NCI-H2081 (cell line): ENCODE measurements at regions not wholly inside any gene's neighbourhood (a gene's known extent, or its start where the extent isn't known, plus 50 kb on each side); places are given as distances from the start of the nearest gene placed in this dataset.

Experiments used
- DNase-seq, 2 experiments: peaks; one replicate each; lab custom pipeline; 2025; lab: John Stamatoyannopoulos, UW

GRCh38 chr2:88832992-88833389 lies 141.5 kb downstream of the RPIA start:
- no peak for DNase-seq

DNA sequence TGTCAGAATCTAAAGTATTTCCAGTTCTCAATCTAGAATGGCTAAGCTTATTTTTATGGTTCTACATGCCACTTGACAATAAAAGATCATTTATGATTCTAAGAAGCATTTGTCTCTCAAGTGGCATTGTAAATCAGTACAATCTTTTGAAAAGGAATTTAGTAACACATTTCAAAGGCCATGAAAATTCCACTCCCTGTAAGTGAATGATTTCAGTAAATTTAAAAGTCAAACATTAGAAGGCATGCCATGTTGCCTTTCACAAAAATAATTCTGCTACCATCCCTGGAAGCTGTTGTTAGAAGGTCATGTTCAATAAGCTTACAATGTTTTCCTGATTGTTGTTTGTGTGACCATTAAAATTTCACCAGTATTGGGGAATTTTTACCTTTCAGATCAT lies 142.9 kb downstream of the RPIA start:
- no peak for DNase-seq

GRCh38 chr2:88834866-88835265 lies 143.4 kb downstream of the RPIA start:
- DNase-seq: no peak

- DNase-seq: no peak
Observed at GRCh38 chr2:88835726-88836125, 144.3 kb downstream of the RPIA start.

DNA sequence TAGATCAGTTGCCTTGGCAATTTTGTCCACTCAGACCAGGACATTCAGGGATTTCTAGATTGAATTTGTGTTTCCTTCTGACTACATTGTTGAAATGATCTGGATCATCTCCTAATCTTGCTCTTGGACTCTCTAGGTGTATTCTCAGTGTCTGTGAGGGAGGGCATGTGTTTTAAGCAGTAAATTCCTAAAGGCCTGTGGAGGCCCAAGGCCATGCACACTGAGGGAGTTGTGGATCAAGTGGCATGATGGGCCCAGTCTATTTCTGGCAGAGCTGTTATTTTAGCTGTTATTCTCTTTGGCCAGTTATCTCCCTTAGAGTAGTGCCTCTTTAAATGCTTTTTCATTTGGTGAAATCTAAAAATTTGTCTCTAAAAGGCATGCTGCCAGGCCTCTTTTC lies 144.9 kb downstream of the RPIA start:
- no peak for DNase-seq

DNA sequence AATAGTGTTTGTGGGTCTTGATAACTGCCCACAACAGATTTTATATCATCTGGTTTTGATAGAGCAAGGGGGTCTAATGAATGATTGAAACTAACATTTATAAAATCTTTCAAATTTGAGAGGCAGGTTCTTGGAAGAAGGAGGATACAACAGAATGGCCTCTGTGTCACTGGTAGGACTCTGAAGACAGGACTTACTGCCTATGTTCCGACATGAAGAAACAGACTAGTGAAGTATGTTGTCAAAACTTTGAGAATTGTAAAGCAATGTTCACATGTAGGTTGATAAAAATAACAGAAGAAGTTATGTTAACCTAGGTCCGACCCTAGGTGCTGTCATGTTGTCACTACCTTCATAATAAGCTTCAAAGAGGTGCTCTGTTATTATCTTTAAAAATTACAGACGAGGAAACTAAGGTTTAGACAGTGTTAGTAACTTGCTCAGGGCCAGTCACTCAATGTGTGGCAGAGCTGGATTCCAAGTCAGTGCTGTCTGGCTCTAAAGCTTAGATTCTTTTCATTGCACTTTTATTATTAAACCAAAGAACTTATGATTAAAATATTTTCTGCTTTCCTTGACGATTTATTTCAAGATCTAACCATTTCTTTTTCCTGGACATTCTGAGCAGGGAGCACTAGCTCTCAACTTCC lies 146.2 kb downstream of the RPIA start:
- no peak for DNase-seq

DNA sequence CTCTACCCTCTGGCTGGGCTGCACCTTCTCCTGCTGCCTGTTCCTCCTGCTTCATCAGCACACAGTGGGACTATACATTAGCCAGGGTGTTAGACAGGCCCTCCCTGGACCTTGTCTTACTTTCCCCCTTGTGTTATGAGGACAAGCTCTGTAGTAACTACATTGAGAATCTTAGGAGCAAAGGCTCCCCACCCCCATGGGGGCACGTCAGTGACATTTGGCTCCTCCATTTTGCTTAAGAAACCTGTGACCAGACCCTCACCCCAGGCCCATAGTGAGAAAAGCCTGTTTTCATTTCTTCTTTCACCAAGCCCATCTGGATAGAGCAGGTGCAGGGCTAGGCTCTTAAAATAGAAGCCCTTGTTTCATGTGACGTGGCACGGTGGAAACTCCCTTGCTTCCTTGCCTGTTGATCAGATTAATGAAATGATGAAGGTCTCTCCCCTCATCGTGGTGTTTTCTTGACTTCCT lies 146.7 kb downstream of the RPIA start:
- no peak for DNase-seq

DNA sequence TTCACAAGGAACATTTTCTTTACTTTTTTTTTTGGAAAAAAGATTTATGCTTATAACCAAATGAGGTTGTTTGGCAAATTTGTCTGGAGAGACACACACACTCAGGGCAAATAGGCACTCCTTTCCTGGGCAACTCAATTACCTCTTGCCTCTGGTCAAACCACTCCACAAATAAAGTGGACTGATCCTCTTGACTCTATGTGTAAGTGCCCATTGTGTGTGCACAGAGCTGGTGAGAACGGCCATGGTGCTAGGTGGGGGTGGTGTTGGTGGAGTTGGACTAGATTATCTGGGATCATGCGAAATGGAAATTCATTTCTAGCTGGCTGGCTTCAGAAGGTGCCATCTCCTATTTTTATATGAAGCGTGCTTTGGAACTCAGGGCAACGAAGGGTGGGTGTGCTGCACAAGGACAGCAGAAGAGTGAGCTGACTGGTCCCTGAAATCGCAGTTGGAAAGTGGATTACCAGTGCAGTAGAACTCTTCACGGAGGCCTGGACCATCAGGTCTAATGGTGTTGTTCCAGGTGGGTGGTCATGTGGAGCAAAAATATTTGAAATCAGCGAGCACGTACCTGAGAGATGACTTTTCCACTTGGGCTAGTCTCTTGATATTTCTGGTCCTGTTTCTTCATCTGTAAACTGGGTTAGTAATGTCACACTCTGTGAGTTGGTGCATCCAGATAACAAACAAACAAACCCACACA lies 149.9 kb downstream of the RPIA start:
- no peak for DNase-seq

DNA sequence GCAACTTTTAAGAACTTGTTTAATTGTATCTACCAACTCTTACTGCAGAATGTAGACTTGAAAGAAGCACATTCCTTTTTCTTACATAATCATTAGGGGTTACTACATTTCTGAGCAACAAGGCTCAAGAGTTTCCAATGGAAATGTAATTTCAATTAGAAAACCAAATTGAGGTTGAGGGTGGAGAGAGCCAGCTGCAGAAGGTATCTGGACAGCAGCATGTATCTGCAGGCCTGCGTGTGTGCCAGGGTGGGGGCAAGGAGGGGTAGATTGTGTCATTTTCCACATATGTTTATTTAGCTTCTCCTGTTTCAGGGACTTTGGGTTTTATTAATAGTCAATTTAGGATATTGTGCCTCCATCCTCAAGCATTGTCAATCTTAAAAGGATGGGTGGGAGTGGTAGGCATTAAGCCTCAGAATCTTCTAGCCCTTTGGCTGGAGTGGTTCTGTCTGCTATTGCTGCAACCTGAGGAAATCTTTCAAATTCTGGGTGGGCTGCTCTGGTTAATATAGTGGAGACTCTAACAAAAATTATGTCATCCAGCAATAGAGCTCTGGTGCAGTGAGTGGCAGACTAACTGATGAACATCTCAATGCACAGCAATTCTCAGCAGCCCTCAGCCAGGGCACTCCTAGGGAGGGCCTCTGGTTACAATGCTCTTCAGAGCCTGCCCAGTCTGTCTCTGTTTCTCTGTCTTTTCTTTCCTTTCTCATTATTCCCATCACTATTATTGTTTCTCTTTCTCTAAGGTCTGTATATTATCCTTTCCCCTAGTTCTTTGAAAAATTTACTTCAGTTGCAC lies 151.4 kb downstream of the RPIA start:
- no peak for DNase-seq

DNA sequence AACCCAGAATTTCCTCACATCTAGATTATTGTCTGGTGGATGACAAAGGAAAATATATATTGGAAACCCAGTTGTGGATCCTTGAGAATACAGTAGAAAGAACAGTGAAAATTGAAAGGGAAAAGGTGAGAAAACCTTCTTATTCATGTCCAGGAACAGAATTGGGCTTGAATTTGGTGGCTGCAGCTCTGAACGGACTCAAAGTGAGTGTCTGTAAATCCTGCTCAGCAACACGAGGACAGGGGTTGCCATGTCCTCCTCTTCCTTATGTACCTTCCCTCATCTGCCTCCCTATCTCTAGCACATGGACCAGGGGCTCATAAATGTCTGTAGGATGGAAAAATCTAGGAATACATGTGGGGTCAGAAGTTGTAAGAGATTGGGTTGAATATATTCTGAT lies 152.2 kb downstream of the RPIA start:
- no peak for DNase-seq

DNA sequence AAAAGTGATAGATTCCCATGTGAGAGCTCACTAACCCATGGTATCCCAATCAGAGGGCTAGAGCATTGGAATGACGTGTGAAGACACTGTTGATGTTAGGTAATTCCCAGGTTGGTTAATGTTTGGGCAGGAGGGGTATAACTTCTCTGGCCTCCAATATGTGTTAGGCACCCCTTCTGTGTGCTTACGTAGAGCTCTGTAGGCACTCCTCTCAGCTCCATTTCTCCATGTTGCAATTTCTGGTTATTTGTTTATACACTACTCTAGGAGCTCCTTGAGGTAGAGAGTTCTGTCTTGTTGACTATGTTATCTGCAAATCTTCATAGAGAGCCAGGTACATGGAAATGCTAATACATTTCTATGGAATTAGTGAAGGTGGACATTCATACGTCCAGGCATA lies 153.5 kb downstream of the RPIA start:
- DNase-seq: no peak

DNA sequence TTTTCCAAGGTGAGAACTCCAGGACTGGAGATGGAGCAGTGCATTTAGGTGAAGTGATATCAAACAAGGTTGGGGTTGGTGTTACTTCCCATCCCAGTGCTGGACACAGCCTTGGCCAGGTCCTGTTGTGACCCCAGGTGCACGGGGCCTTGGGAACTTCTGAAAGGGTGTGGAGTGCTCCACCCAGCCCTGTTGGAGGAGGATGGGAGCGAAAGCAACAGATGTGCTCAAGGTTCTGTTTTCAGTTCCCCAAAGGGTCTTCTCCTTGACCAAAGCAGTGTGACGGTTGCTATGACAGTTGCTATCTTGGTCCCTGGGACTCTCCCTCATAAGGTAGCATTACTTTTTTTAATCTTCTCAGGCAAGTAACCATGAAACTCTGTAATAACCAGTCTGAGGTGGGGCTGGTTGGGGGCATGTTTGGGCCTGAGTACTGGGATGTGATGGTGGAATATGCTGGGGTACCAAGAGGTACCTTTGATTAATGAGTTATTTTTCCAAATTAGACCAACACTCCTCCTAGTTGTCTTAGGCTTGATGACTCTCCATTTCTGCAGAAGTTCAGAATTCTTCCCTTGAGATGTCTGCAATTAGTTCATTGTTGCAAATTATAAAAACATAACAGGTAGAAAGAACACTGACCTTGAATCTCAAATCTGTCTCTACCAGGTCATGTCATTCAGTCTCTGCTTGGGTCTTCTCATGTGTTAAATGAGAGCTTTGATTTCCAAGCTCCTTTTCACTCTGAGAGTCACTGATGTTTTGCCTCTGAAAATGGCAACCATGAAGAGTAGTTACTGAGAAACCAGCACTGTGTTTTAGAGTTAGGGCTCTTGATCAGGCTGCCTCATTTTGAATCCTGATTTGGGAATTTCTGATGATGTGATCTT lies 154.5 kb downstream of the RPIA start:
- no peak for DNase-seq

DNA sequence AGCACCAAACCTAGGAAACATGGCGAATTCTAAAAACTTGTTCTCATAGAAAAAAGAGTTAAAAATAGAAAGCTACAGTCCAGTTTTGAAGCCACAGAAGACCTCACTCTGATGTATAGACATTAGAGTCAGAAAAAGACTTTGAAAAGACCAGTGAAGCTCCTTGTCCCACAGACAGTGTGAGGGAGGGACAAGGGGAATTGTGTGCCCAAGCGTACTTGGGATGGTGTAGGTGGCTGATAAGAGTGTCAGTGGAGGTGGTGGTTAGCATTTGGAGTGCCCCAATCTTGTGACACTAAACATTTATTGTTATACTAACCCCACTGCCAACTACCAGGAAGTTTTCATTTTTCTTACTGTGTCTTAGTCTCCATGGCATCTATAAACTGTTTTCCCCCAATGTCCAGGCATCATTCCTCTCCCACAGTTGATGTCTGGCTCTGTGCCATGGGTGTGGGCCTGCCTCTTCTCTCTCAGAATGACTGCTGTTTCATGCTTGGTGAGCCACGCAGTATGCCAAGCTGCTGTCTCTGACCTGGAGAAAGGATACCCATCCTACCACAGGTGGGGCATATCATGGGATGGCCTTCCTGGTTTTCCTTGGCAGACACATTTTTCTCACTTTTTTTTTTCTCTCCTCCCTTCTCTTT lies 161.4 kb downstream of the RPIA start:
- no peak for DNase-seq

- DNase-seq: no peak
Observed at GRCh38 chr2:88853403-88853790, 161.9 kb downstream of the RPIA start.

GRCh38 chr2:88854528-88854927 lies 163.1 kb downstream of the RPIA start:
- no peak for DNase-seq

GRCh38 chr2:88855620-88856408 lies 164.3 kb downstream of the RPIA start:
- no peak for DNase-seq

DNA sequence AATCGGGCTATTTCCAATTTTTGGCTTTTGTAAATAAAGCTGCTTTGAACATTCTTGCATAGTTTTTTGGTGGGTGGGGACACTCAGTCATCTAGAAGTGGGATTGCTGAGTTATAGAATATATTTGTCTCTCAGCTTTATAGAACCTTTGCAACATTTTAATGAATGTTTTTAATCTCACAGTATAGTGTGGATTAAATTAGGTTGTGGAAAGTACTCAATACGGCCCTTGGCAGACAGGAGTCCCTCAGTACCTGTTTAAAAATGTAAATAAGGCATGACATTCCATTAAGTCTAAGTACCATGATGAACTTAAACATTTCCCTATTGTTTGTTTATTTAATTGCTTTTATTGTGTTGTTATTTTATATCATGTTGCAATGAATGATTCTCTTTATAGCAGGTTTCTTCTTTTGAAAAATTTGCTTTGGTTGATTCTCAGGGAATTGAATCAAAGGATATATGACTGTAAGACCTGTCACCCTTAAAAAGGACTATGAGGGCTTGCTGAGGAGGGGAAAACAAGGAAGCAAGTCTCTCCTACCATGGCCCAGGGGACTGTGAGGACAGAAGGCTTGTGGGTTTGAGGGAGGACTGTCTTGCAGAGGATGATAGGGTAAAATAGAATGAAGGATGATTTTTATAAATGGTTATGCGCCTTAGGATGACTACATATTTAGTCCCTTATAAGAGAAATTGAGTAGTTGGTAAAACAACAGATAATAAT lies 165.1 kb downstream of the RPIA start:
- no peak for DNase-seq

DNA sequence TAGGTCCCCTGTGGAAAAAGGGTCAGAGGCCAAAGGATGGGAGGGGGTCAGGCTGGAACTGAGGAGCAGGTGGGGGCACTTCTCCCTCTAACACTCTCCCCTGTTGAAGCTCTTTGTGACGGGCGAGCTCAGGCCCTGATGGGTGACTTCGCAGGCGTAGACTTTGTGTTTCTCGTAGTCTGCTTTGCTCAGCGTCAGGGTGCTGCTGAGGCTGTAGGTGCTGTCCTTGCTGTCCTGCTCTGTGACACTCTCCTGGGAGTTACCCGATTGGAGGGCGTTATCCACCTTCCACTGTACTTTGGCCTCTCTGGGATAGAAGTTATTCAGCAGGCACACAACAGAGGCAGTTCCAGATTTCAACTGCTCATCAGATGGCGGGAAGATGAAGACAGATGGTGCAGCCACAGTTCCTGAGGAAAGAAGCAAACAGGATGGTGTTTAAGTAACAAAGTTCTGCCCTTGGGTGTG lies 165.8 kb downstream of the RPIA start:
- no peak for DNase-seq

DNA sequence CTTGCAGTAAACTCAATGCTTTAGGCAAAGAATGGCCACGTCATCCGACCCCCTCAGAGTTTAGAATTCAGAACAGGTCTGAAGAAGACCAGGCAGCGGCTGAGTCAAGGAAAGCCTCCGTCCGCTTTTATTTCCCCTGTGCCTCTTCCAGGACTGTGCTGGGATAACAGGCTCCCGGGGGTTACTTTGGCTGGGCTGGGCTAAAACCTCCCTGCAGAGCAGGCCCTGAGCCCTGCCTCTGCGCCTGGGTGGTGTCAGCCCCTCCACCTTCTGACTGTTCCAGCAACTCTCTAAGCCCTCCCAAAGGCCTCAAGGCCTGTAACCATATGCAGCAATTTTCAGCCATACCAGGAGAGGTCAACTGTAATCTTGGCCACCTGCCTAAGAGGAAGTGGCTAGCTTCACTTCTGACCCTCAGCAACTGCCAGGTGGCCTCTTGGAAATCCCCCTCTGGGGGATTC lies 166.5 kb downstream of the RPIA start:
- DNase-seq: no peak

GRCh38 chr2:88859461-88859860 lies 168.0 kb downstream of the RPIA start:
- no peak for DNase-seq
